Rectal smooth muscle tissue (tissue), 1 donor: ENCODE measurements at regions not wholly inside any gene's neighbourhood (a gene's known extent, or its start where the extent isn't known, plus 50 kb on each side); places are given as distances from the start of the nearest gene placed in this dataset.

Source experiments
- H3K27ac ChIP-seq: one replicate; pipeline ENCODE4 v1.7.0; 2013; ENCODE audit warnings: low read depth, low read length, inconsistent platforms
- H3K27me3 ChIP-seq: one replicate; pipeline ENCODE4 v1.7.0; 2013; ENCODE audit warnings: low read length; ENCODE audit not compliant: control insufficient read depth, insufficient read depth
- H3K36me3 ChIP-seq: one replicate; pipeline ENCODE4 v1.7.0; 2013; ENCODE audit warnings: low read length; ENCODE audit not compliant: control insufficient read depth, insufficient read depth
- H3K4me1 ChIP-seq: one replicate; pipeline ENCODE4 v1.7.0; 2013; ENCODE audit warnings: low read length; ENCODE audit not compliant: control insufficient read depth, insufficient read depth
- H3K4me3 ChIP-seq: one replicate; pipeline ENCODE4 v1.7.0; 2013; ENCODE audit warnings: low read length
- H3K9ac ChIP-seq: one replicate; pipeline ENCODE4 v1.7.0; 2013; ENCODE audit warnings: low read length

GRCh38 chr11:8807544-8808225 lies 103.3 kb upstream of the AKIP1 start:
- Histone ChIP-seq H3K9ac (no peak overlapping the region), H3K4me3 (peak overlapping the region; percentile 95), H3K27ac (peak overlapping the region; percentile 97), H3K4me1 (peaks cover 53% of the 10 kb centered on the region), H3K27me3 (no peaks in the 10 kb centered on the region), H3K36me3 (no peaks in the 10 kb centered on the region)

- no peak overlapping the region for H3K9ac ChIP-seq
Measured at GRCh38 chr11:8808226-8808585, 102.8 kb upstream of the AKIP1 start.

GRCh38 chr11:8809241-8809938 lies 101.6 kb upstream of the AKIP1 start:
- H3K4me3 ChIP-seq: peak overlapping the region; percentile 95
- H3K36me3 ChIP-seq: no peaks in the 10 kb centered on the region
- peak overlapping the region; percentile 33 for H3K9ac ChIP-seq
- peak overlapping the region; percentile 97 for H3K27ac ChIP-seq
- no peaks in the 10 kb centered on the region for H3K27me3 ChIP-seq
- H3K4me1 ChIP-seq: peaks cover 51% of the 10 kb centered on the region

More at GRCh38 chr11:8808226-8808585, 102.8 kb upstream of the AKIP1 start:
- H3K4me1 ChIP-seq: peaks cover 53% of the 10 kb centered on the region
- no peaks in the 10 kb centered on the region for H3K27me3 ChIP-seq
- H3K36me3 ChIP-seq: no peaks in the 10 kb centered on the region
- peak overlapping the region; percentile 97 for H3K27ac ChIP-seq
- H3K4me3 ChIP-seq: peak overlapping the region; percentile 95

GRCh38 chr11:8809939-8810539 lies 101.0 kb upstream of the AKIP1 start:
- H3K4me1 ChIP-seq: peaks cover 46% of the 10 kb centered on the region
- H3K27me3 ChIP-seq: no peaks in the 10 kb centered on the region
- H3K4me3 ChIP-seq: peak overlapping the region; percentile 95
- H3K9ac ChIP-seq: peak overlapping the region; percentile 86
- no peaks in the 10 kb centered on the region for H3K36me3 ChIP-seq
- H3K27ac ChIP-seq: peak overlapping the region; percentile 97

- peak overlapping the region; percentile 95 for H3K4me3 ChIP-seq
- H3K9ac ChIP-seq: peak overlapping the region; percentile 86
- no peaks in the 10 kb centered on the region for H3K36me3 ChIP-seq
- peak overlapping the region; percentile 97 for H3K27ac ChIP-seq
- no peaks in the 10 kb centered on the region for H3K27me3 ChIP-seq
- peaks cover 40% of the 10 kb centered on the region for H3K4me1 ChIP-seq
Measured at GRCh38 chr11:8810540-8811301, 100.3 kb upstream of the AKIP1 start.

GRCh38 chr11:8811571-8811970 lies 99.4 kb upstream of the AKIP1 start:
- H3K4me3 ChIP-seq: peak overlapping the region; percentile 95
- no peaks in the 10 kb centered on the region for H3K36me3 ChIP-seq
- no peaks in the 10 kb centered on the region for H3K27me3 ChIP-seq
- H3K4me1 ChIP-seq: peaks cover 33% of the 10 kb centered on the region
- peak overlapping the region; percentile 33 for H3K9ac ChIP-seq
- H3K27ac ChIP-seq: peak overlapping the region; percentile 97

DNA sequence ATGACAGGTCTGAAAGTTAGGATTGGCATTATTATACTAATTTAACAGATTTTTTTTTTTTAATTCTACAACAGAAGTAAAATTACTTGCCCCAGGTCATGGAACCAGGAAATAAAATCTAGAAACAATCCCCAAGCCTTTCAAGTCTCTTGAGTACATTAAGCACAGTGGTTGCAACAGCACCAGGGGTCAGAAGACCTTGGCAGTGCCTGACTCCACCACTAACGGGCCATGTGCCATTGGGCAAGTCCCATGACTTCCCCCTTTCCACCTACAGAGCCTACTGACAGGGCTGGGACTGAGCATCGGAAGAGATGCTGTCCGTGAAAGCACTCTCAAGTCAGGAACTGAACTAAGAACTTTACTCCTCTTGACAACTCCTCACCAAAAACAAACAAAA lies 98.6 kb upstream of the AKIP1 start:
- Histone ChIP-seq H3K4me1 (peaks cover 24% of the 10 kb centered on the region), H3K4me3 (no peak overlapping the region), H3K36me3 (no peaks in the 10 kb centered on the region), H3K27me3 (no peaks in the 10 kb centered on the region), H3K9ac (no peak overlapping the region), H3K27ac (peak overlapping the region; percentile 97)

GRCh38 chr11:8813658-8814057 lies 97.3 kb upstream of the AKIP1 start:
- H3K36me3 ChIP-seq: no peaks in the 10 kb centered on the region
- peak overlapping the region; percentile 38 for H3K27ac ChIP-seq
- H3K27me3 ChIP-seq: no peaks in the 10 kb centered on the region
- no peak overlapping the region for H3K4me3 ChIP-seq
- no peak overlapping the region for H3K9ac ChIP-seq
- H3K4me1 ChIP-seq: peaks cover 17% of the 10 kb centered on the region

DNA sequence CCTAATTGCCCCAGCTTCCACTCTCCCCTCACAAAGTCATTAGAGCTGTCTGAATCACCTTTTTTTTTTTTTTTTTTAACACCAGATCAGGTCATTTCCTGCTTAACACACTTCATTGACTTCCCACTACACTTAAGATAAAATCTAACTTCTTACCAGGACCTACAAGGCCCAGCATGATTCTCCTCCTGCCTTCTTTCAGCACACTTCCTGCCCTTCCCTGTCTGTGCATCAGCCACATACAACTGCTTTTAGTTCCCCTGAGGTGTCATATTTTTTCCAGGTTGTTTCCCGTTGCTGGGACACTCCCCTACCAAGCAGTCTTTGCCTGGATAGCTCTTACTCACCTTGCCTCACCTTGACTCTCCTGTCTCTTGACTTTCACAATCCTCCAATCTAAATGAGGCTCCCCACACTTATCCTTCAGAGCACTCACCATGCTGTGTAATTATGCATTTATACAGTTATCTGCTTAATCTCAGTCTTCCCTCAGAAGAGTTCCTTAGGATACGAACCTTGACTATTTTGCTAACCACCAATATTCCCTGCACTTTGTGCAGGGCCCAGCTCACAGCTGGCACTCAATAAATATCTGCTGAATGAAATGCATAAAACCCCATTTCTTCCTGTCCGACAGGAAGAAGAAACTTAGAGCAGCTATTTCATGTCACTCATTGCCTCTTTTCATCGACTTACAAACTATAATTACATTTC lies 96.6 kb upstream of the AKIP1 start:
- Histone ChIP-seq H3K9ac (no peak overlapping the region), H3K4me1 (peaks cover 17% of the 10 kb centered on the region), H3K27ac (peak overlapping the region; percentile 4), H3K4me3 (no peak overlapping the region), H3K36me3 (no peaks in the 10 kb centered on the region), H3K27me3 (no peaks in the 10 kb centered on the region)

- no peak overlapping the region for H3K9ac ChIP-seq
Measured at GRCh38 chr11:8814923-8815240, 96.1 kb upstream of the AKIP1 start.

DNA sequence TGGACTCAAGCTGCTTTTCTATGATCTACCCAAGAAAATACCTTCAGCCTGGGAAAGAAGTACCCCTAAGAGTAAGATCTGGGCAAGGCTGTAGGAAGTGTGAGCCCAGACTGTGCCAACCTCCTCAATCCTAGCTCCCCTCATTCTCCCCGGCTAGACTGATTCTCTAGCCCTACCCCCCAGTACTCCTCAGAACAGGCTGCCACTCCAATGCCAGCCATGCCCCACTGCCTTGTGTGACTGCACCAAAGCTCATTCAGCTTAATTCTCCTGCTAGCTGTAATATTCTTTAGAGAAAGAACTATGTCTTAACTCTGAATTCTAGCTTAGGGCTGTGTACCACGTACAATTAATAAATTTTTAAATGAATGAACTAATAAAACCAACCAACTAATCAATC lies 92.6 kb upstream of the AKIP1 start:
- Histone ChIP-seq H3K36me3 (no peaks in the 10 kb centered on the region), H3K4me1 (peaks cover 4% of the 10 kb centered on the region), H3K9ac (no peak overlapping the region), H3K27ac (no peak overlapping the region), H3K4me3 (no peak overlapping the region), H3K27me3 (no peaks in the 10 kb centered on the region)

More at GRCh38 chr11:8814923-8815240, 96.1 kb upstream of the AKIP1 start:
- peaks cover 17% of the 10 kb centered on the region for H3K4me1 ChIP-seq
- H3K4me3 ChIP-seq: no peak overlapping the region
- H3K27me3 ChIP-seq: no peaks in the 10 kb centered on the region
- H3K36me3 ChIP-seq: no peaks in the 10 kb centered on the region
- H3K27ac ChIP-seq: no peak overlapping the region

DNA sequence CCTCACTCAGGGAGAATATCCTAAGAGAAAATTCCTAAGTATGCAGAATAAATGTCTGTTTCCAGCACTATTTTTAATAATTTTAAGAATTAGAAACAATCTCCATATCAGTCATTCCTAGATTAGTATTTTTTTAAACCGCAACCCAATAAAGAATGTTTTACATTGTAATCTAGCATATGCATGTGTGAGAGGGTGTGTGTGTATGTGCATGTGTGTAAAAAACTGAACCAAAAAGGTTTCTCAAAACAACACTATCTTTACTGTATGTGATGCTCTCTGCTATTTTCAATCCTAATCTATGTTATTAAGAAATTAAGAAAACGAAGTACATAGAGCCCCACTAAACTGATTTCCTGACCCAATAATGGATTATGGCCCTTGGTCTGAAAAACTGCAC lies 90.6 kb upstream of the AKIP1 start:
- no peak overlapping the region for H3K9ac ChIP-seq
- H3K4me3 ChIP-seq: no peak overlapping the region
- no peak overlapping the region for H3K27ac ChIP-seq
- no peaks in the 10 kb centered on the region for H3K36me3 ChIP-seq
- H3K4me1 ChIP-seq: no peaks in the 10 kb centered on the region
- H3K27me3 ChIP-seq: no peaks in the 10 kb centered on the region
